ENCODE measurements at regions not wholly inside any gene's neighbourhood (a gene's known extent, or its start where the extent isn't known, plus 50 kb on each side); places are given as distances from the start of the nearest gene placed in this dataset.

DNA sequence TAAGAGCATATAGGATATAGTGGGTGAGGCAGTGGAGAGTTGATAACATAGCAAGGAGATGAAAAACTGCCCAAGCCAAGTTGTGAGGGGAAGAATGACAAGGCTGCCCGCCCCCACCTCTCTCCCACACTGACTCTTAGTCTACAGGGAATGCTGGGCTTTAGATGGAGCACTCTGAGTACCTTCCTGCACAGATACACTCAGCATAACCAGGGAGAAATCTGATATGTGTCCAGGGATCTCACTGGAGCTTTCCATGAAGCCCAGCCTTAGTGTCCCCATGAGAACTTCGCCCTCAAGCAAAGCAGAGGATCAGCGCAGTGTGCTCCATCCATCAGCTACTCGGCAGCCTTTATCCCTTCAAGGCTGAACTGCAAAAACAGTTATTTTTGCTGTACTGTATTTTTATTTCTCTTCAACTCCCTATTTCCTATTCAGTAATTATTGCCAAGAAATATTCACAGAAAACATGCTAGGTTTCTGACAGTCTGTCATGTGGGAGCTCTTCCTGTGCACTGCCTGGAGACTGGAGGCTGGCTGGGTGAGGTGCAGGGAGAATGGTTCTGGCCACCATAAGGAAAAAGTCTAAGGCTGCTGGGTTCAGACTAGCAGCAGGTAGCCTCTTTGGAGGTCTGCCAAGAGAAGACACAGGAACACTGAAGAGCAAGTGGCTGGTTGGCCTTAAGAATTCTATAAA lies 475.2 kb upstream of the PPP2R3A start:
- no peak for DNase-seq

DNA sequence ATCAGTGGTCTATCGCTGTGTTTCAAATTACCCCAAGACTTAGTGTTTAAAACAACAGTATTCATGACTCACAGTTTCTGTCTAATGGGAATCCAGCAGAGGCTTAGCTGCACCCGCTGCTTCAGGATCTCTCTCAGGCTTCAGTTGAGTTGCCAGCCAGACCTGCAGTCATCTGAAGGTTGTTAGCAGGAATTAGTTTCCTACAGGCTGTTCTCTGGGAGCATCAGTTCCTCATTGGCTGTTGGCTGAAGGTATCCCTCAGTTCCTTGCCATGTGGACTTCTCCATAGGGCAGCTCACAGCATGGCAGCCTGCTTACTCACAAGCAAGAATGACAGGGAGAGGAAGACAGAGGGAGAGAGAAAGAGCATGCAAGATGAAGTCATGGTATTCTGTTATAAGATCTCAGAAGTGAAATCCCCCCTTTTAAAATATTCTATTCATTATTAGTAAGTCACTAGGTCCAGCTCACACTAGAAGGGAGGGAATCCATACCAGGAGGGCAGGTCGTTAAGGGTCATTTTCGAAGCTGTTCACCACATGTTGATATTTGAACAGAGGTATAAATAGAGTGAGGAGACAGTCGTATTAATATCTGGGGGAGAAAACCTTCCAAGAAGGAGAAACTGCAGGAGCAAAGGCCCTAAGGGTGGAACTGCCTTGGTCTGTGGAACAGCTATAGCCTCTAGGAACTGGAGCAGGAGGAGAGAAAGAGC lies 473.9 kb upstream of the PPP2R3A start:
- no peak for DNase-seq

DNA sequence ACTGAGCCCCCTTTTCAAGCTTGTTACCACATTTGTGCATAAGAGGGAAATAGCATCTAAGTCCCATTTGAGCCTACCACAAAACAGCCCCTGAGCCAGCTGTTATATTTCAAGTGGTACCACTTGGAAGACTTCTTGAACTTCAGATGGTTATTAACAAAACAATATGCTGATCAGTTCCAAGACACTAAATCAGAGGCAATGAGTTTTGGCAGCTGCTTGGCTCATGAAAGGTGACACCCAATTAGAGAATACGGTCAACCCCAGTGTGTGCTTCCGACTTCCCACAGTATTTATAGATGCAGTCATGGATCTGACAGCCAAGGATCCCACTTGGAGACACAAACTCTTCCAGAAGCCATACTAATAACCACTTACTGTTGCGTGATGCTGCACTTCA lies 469.6 kb upstream of the PPP2R3A start:
- DNase-seq, result no peak

GRCh38 chr3:135497979-135498378 lies 467.5 kb upstream of the PPP2R3A start:
- no peak for DNase-seq

DNA sequence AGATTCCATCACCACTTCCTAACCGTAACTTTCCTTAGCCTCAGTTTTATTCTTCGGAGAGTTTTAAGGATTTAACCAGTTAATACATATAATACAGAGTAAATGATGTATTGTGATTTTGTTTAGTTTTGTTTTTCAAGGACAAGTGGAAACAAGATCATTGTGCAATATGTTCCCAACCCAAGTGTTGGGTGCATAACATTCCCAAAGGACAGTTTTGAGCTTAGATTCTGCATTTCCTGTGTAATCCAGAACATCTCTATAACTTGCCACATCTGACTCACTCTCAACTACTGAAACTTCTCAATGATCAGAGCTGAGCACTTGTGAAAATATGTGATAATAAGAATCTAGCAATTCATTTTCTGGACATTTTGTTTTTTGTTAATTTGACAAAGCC lies 466.1 kb upstream of the PPP2R3A start:
- DNase-seq, result no peak

DNA sequence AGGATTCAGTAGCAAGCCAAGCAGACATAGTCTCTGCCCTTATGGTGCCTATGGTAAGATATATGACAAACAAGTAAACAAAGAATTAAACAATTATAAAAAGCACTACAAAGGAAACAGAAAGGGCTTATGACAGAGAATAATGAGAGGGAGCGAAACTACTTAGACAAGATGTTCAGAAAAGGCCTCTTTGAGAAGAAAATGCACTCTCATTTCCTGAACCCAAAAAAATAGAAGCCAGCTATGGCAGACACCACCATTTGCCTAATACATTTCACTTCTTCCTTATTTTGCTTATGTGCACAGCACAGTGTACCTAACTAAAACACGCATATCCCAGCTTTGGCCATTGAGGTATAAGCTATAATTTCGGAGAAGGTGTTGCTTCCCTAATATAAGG lies 465.5 kb upstream of the PPP2R3A start:
- DNase-seq, result no peak

GRCh38 chr3:135503065-135503759 lies 462.3 kb upstream of the PPP2R3A start:
- DNase-seq, result no peak

DNA sequence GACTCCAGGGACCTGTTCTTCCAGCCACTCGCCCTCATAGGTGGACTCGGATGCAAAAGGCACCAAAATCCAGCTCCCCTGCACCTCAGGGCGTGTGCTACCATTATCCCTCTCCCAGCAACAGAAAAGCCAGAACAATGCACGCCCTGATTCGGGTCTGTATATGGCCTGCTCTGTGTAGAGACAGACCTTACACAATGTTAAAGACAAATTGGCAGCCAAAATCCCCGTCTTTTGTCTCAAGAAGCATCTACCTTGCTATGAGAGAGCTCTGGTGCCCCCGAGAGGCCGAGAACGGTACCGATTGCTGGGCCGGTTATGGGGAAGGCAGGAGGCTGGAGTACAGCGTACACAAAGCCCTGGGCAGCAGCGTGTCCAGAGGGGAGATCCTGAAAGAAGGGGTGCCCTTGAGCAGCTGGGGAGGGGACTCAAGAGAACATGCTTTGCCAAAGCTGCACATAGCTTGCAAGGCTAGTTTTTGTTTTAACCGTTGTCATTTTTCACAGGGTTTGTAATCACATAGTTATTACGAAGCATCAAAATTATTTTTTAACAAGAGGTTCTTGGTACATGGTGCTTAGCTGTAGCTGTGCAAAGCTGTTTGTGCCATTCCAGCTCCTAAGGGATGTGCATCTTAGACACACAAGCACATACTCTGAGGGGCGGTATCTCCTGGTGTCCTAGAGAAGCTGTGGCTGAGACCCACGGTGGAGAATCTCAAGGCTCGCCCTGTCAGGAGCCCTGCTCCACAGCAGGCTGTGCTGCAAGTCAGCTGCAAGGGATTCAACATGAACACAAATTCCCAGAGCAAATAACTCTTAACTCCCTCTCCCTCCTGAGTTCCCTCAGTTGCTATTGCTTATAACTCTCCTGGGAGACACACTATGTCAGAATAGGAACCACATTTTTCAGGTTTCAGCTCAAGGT lies 461.5 kb upstream of the PPP2R3A start:
- DNase-seq, result peak; percentile 58

DNA sequence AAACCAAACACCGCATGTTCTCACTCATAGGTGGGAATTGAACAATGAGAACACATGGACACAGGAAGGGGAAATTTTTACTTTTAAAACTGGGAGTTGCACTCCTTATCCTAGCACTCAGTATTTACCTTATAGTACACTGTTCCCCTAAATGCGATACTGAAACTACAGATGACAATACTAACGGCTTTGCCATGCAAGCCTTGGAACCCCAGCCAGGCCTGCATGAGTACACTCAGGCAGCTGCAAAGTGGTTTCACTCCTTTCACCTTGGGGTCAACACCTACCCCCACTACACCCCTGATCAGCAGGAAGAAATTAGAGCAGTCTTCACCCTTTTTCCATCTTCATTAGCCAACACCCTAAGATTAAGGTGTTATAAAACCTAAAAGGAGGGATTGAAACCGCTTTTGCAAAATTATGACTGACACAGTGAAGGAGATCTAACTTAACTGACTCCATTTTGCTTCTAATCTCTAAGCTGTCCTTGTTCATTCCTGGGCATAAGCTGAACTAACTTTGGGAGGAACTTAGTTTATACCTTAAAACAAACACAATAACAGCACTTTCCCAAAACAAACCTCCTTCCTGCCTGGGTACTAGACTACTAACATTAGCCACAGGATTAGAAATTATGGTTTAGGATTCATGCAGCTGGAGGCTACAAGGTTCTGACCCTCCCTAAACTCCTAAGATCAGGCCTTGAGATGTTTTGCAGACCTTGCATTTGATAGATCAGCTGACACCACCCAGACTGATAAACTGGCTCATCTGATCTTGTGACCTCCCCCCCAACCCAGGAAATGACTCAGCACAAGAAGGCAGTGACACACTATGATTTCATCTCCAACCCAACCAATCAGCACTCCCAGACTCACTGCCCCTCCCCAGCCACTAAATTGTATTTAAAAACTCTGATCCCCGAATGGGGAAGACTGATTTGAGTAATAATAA lies 452.1 kb upstream of the PPP2R3A start:
- DNase-seq, result no peak

GRCh38 chr3:135514060-135514448 lies 451.5 kb upstream of the PPP2R3A start:
- DNase-seq, result no peak

DNA sequence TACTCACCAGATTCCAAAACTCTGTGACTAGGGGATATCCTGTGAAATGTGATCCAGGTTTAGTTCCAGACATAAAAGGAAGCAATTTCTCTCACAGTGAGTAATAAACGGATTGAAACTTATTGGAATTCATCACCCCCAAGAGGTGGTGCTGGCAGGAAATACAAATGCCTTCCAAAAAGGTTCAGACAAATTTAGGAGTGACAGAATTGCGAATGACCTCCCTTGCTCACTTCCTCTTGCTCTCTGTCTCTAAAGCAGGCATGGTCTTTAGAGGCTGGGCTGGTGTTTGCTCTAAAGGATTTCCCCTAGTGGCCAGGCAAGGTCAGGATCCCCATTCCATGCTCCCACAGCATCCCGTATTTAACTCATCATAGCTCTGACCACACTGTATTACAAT lies 449.4 kb upstream of the PPP2R3A start:
- DNase-seq, result no peak

DNA sequence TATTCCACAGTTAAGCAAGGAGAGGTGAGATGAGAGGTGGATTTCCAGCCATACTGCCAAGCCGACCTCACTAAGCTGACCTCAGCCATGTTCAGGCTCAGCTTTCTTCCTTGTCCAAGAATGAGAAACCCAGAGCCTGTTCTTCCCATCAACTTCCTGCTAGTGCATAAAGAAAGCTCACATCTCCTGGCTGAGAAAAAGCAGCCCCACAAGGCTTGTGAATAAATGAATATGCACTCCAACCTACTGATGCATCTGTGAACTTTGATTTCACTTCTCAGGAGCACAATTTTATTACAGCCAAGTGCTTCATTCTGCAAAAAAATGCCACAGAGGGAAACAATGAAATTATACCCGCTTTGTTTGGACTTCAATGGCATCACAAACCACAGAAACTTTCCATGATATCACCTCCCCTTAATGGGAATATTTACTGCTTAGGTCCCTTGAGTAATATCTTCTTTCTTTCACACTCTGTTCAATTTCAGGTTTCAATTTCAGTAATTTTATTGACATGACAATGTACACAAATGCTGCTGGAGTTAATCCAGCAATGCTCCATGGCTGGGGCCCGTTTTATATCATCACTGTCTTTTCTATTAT lies 437.0 kb upstream of the PPP2R3A start:
- no peak for DNase-seq

DNA sequence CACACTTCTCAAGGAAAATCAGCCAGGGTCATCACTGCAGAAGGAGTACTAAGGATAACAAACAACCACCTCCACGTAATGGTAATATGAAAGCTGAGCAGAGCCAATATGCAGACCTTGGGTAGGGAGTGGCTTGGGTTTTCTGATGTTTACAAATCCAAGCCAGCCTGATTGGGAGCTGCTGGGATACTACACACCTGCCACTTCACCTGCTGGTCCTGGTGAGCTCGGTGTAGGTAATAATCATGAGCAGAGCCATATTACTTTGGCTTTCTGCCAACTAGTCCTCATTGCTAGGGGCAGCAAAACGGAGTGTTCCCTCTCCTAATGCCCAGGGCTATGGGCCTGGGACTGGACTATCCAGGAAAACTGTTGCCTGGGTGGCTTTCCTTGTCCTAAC lies 433.5 kb upstream of the PPP2R3A start:
- peak; percentile 19 for DNase-seq

GRCh38 chr3:135538123-135538522 lies 427.4 kb upstream of the PPP2R3A start:
- no peak for DNase-seq

DNA sequence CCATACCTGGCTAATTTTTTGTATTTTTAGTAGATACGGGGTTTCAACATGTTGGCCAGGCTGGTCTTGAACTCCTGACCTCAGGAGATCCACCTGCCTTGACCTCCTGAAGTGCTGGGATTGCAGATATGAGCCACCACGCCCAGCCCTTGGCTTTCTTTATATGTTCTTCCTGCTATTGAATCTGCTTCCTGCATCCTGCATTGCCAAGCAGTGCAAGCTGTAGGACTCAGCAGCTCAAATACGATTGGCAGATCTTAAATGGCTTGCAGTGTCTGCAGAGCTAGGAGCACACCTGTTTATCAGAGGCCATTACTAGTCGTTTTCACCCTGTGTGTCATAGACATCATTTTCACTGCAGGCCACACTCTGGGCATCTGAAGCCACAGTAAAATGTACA lies 426.2 kb upstream of the PPP2R3A start:
- DNase-seq, result no peak

GRCh38 chr3:135539854-135540253 lies 425.7 kb upstream of the PPP2R3A start:
- DNase-seq, result no peak

DNA sequence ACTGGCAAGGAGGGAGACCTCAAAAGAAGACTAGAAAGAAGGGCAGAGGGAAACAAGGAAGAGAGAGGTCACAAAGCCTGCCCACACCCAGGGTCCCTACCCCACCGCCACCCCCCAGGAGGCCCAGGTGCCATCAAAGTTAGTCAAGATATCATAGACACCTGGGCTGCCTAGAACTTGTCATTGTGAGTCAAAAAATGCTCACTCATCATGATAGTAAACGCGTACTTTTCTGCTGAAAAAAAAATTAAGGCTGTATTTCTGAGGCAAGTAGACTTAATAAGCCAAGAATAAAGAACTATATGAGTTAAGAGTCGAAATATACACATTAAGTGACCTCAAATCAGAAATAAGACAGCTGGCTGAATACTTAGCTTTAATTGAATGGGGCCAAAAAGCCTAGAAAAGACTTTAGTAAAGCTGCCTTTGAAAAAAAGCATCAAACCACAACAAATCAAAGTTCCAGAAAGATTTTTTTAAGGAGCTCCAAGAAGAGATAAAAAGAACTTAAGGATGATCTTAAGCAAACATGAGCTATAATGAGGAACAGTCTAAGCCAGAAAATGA lies 415.5 kb upstream of the PPP2R3A start:
- no peak for DNase-seq

DNA sequence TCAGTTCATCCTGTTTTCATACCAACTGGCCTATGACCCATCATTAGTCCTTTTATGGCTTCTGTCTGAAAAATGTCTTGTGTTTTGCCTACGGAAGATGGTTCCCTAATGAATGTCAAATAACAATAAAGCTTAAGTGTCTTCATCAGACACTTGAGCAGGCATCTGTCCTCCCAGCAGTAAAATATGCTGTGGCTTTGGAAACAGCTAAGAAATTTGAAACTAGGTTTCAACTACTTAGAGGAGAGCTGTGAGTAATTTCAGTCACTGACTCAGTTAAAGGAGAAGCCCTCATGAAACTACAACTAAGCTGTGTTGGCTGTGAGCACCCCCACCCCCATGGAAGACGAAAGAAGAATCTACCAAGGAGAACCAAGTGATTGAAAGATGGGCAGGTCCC lies 409.4 kb upstream of the PPP2R3A start:
- no peak for DNase-seq

- no peak for DNase-seq
Measured at GRCh38 chr3:135558150-135558783, 407.3 kb upstream of the PPP2R3A start.

- DNase-seq, result no peak
Measured at GRCh38 chr3:135558906-135559305, 406.6 kb upstream of the PPP2R3A start.

GRCh38 chr3:135559802-135560201 lies 405.7 kb upstream of the PPP2R3A start:
- DNase-seq, result no peak

Data from NCI-H1092 (cell line).